Neutrophil (primary cell): ENCODE measurements at regions not wholly inside any gene's neighbourhood (a gene's known extent, or its start where the extent isn't known, plus 50 kb on each side); places are given as distances from the start of the nearest gene placed in this dataset.

Source experiments
- H3K27ac ChIP-seq: fragments of 200-600 bp; sonication (generic); 2 replicates; pipeline ENCODE4 v1.5.1; 2016; ENCODE audit warnings: mild to moderate bottlenecking, moderate library complexity
- H3K27me3 ChIP-seq: fragments of 200-600 bp; sonication (generic); 2 replicates; pipeline ENCODE4 v1.6.0; 2016; ENCODE audit warnings: mild to moderate bottlenecking
- H3K36me3 ChIP-seq: fragments of 200-600 bp; sonication (generic); 2 replicates; pipeline ENCODE4 v1.5.1; 2017
- H3K4me1 ChIP-seq, 2 experiments: fragments of 200-600 bp in 1 of 2; sonication (generic) in 1 of 2; 1 replicate in 1 of 2; 2 replicates in 1 of 2; pipeline versions ENCODE4 v1.5.1 to v1.6.1; 2013 to 2016; ENCODE audit warnings: low read depth in 1 of 2, low read length in 1 of 2, mild to moderate bottlenecking in 1 of 2, moderate library complexity in 1 of 2; ENCODE audit not compliant: control insufficient read depth in 1 of 2, insufficient read depth in 1 of 2
- H3K4me3 ChIP-seq, 2 experiments: fragments of 200-600 bp in 1 of 2; sonication (generic) in 1 of 2; 1 replicate in 1 of 2; 2 replicates in 1 of 2; pipeline ENCODE4 v1.5.1; 2013 to 2016; ENCODE audit warnings: low read depth in 1 of 2, low read length in 1 of 2, mild to moderate bottlenecking in 1 of 2, moderate library complexity in 1 of 2
- H3K9me3 ChIP-seq: fragments of 200-600 bp; sonication (generic); 2 replicates; pipeline ENCODE4 v1.5.1; 2016
- CTCF ChIP-seq: fragments of 200-600 bp; sonication (generic); IDR thresholded peaks from 2 replicates; pipeline ENCODE4 v1.5.1; 2016; ENCODE audit warnings: antibody characterized with exemption

DNA sequence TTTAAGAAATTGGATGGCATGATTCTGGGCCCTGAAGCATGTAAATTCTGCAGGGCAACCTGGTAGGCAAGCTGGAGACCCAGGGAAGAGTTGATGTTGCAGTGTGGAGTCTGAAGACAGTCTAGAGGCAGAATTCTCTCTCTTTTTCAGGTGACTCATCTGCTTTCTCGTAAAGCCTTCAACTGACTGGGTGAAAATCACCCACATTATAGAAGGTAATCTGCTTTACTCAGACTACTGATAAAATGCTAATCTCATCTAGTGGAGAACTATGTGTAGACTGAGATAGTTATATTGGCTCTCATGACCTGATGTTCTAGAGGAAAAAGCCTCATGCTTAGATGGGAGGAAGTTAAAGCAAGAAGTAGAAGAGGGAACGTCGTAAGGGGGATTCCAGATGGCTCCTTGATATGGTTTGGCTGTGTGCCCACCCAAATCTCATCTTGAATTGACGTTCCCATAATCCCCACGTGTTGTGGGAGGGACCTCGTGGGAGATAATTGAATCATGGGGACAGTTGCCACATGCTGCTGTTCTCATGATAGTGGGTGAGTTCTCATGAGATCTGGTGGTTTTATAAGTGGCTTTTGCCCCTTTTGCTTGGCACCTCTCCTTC lies 723.8 kb downstream of the BCL11B start:
- Histone ChIP-seq H3K4me3 (no peak overlapping the region), H3K9me3 (no peaks in the 10 kb centered on the region), H3K4me1 (peaks cover 0 to 6% of the 10 kb centered on the region in 2 experiments), H3K36me3 (no peaks in the 10 kb centered on the region), H3K27ac (no peak overlapping the region), H3K27me3 (no peaks in the 10 kb centered on the region)
- TF ChIP-seq CTCF: no peak

- Histone ChIP-seq H3K27ac (no peak overlapping the region), H3K36me3 (no peaks in the 10 kb centered on the region), H3K9me3 (no peaks in the 10 kb centered on the region), H3K4me3 (no peak overlapping the region), H3K27me3 (no peaks in the 10 kb centered on the region), H3K4me1 (no peaks in the 10 kb centered on the region)
- no peak for TF ChIP-seq CTCF
These were observed 721.0 kb downstream of the BCL11B start for GRCh38 chr14:98551028-98551427.

DNA sequence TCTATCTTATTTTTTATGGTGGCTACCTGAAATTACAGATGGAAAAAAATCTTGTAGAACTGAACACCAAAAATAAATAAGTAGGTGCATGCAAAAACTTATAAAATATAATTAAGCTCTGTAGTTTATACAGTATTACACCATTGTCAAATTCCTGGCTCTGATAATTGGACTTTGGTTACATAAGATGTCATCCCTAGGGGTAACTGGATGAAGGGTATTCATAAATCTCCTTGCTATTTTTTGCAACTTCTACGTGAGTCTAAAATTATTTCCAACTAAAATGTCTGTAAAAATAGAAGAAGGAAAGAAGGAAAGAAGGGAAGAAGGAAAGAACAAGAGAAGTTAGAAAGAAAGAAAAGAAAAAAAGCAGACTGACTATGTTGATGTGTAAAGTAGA lies 716.6 kb downstream of the BCL11B start:
- no peaks in the 10 kb centered on the region for H3K9me3 ChIP-seq
- no peaks in the 10 kb centered on the region for H3K36me3 ChIP-seq
- H3K4me3 ChIP-seq: no peak overlapping the region
- H3K27ac ChIP-seq: no peak overlapping the region
- no peak for TF ChIP-seq CTCF
- H3K27me3 ChIP-seq: no peaks in the 10 kb centered on the region
- H3K4me1 ChIP-seq: no peaks in the 10 kb centered on the region

- H3K36me3 ChIP-seq: no peaks in the 10 kb centered on the region
- H3K9me3 ChIP-seq: no peaks in the 10 kb centered on the region
- H3K4me1 ChIP-seq: no peaks in the 10 kb centered on the region
- TF ChIP-seq CTCF: no peak
- H3K4me3 ChIP-seq: no peak overlapping the region
- no peak overlapping the region for H3K27ac ChIP-seq
- no peaks in the 10 kb centered on the region for H3K27me3 ChIP-seq
These were observed 708.0 kb downstream of the BCL11B start for GRCh38 chr14:98564006-98564405.

- H3K27ac ChIP-seq: no peak overlapping the region
- H3K27me3 ChIP-seq: no peaks in the 10 kb centered on the region
- H3K4me1 ChIP-seq: no peaks in the 10 kb centered on the region
- H3K36me3 ChIP-seq: no peaks in the 10 kb centered on the region
- H3K4me3 ChIP-seq: no peak overlapping the region
- no peaks in the 10 kb centered on the region for H3K9me3 ChIP-seq
- no peak for TF ChIP-seq CTCF
These were observed 707.5 kb downstream of the BCL11B start for GRCh38 chr14:98564541-98564940.

DNA sequence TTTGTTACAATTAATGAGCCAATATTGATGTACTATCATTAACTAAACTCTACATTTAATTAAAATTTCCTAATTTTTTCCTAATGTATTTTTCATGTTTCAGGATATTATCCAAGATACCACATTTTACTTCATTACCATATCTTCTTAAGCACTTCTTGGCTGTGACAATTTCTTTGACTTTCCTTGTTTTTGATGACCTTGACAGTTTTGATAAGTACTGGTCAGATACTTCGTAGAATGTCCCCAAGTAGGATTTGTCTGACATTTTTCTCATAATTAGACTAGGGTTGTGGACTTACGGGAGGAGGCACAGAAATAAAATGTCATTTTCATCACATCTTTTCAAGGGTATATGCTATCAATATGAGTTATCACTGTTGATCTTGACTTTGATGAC lies 700.9 kb downstream of the BCL11B start:
- TF ChIP-seq CTCF: no peak
- no peaks in the 10 kb centered on the region for H3K9me3 ChIP-seq
- H3K4me3 ChIP-seq: no peak overlapping the region
- no peaks in the 10 kb centered on the region for H3K36me3 ChIP-seq
- no peaks in the 10 kb centered on the region for H3K4me1 ChIP-seq
- H3K27me3 ChIP-seq: no peaks in the 10 kb centered on the region
- H3K27ac ChIP-seq: no peak overlapping the region
